GM18873 (cell line): ENCODE measurements at regions not wholly inside any gene's neighbourhood (a gene's known extent, or its start where the extent isn't known, plus 50 kb on each side); places are given as distances from the start of the nearest gene placed in this dataset.
A peak's percentile ranks its signal among the peaks of the same experiment; 100 is the strongest.
"Not testable (repeated sequence)": the region's sequence is repeated elsewhere in the genome, so short reads cannot be mapped to it uniquely, and the experiment has no call there.

Experiments used
- ATAC-seq: cut with Tn5 transposase; IDR thresholded peaks from one replicate; pipeline ENCODE4 v1.9.1; 2021; ENCODE audit warnings: mild to moderate bottlenecking, moderate library complexity, moderate number of reproducible peaks; ENCODE audit not compliant: unreplicated experiment, low FRiP score

- no peak for ATAC-seq
These were observed 548.5 kb upstream of the GRAMD2B start for GRCh38 chr5:125874717-125875116.

DNA sequence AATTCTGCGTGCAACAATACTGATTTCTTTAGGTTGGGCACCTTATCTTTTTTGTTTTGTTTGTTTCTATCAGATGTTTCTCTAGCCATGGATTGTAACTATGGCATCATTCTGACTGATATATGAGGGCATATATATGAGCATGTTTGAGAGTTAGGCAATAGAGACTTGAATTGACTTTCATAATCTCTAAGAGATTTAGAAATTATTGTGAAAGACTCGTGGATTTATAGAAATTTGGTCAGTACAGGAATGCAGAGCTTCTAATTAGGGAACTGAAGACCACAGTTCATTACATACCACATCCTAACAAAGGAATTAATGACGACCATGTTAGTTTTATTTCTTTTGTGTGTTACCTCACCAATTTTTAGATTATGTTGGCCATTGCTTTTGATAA is 546.0 kb upstream of the GRAMD2B start:
- no peak for ATAC-seq

DNA sequence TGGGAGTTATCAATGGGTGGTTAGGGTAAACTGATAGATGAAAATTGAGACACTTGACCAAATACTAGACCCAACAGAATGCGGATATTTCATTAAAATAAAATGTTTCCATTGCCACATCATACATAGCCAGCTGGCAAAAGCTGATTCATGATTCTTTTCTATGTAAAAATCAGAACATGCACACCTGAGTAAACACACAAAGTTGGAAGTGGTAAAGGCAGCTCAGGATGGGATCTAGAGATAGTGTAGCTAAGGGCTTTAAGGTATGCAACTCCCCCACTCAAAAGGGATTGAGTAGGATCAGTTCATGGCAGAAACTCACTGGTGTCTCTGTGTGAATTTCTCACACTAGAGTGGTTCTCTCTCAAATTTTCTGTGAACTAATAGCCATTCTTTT is 541.1 kb upstream of the GRAMD2B start:
- no peak for ATAC-seq

GRCh38 chr5:125883223-125883622 is 540.0 kb upstream of the GRAMD2B start:
- ATAC-seq: no peak

DNA sequence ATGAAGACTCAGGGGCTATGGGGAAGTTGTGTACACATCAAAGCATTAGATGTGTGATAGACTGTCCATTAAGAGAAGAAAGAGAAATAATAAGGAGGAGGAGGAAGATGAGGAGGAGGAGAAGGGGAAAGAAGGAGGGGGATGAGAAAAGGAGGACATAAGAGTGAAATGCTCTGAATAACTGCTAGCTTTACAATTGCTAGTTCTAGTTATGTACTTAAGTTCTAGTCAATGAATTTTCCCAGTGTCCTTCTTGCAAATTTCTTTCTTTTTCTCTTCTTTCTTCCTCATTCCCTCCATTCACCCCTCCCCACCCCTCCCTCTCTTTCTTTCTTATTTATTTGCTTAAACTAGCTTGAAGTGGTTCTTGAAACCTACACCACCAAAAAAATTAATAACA is 534.9 kb upstream of the GRAMD2B start:
- ATAC-seq: no peak

DNA sequence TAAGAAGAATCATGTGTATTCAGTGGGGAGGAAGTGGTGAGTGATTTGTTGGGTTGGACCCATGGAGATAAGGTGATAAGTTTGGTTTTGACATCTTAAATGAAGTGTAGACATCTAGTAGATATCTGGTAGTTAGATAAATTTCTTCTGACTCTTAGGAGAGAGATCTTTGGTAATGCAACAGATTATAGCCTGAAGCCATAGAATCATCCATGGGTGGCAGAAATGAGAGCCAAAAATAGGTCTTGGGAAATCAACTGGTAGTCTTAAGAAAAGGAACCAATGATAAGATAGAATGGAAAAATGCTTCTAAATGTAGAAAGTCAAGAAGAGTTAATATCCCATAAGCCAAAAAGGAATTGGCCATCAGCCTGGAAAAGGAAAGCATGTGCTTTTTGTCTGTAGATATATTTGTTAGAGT is 532.7 kb upstream of the GRAMD2B start:
- ATAC-seq: no peak

GRCh38 chr5:125891061-125891725 is 532.0 kb upstream of the GRAMD2B start:
- no peak for ATAC-seq

DNA sequence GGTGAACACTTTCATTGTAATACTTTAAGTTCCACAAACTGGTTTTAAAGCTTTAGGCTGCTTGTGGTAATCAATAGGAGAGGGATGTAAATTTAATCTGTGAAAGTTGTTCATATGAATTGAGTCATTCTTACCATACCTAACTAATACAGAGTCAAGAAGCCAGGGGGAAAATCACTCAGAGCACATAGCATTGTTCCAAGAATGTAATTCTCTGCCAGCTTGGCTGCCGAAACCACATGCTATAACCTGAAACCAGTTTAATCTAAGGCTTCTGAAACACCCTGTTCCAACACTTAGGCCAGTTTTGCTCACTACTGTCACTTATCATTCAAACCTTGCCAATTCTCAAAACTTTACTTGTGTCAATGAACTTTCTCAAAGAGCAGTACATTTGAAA is 528.8 kb upstream of the GRAMD2B start:
- no peak for ATAC-seq

DNA sequence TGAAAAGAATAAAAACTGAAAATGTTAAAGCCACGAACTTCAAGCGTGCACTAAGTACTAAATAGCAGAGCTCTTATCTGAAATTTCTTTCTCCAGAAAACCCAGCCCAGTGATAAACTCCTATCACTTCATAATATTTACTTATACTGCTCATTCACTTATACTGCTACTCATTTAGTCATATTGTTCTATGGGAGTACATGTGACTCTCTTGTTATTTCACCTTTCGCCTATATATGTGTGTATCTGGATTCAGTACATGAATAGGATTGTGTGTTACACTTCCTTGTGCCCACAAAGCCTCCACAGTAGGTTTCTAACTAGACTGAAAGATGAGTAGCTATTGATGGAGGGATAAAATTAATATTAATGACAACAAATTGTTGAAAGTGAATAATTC is 526.8 kb upstream of the GRAMD2B start:
- no peak for ATAC-seq

DNA sequence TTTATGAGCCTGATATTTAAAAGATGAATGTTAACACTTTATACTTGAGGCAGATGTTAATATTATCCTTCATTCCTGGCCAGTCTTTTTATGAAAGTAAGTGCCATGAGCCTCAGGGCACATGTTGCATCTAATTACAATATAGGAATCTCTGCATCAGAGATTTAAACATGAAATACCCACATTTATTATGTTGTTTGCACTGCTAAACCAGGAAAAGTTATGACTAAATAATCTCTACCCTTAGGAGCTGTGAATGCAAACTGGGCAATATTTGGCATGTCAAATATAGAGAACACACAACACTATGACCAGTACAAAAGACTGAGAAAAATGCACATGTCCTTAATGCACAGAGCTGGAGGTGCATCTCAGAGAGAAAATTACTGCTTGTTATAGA is 526.1 kb upstream of the GRAMD2B start:
- no peak for ATAC-seq

- no peak for ATAC-seq
These were observed 524.3 kb upstream of the GRAMD2B start for GRCh38 chr5:125898851-125899405.

GRCh38 chr5:125912028-125912427 is 511.2 kb upstream of the GRAMD2B start:
- ATAC-seq: no peak

DNA sequence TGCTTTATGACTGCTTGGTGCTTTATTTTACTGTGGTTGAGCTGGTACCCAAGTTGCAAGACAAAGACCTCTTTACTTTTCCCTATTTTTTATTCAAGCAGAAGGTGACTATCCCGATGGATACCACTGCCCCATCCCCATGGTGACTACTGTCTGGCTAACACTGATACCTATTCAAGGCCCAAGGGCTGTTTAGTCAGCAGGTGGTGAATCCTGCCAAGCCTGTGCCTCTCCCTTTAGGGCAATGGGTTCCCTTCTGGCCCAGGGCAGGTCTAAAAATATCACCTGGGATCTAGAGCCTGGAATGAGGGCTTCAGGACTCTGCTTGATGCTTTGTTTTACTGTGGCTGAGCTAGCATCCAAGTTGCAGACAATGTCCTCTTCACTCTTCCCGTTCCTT is 510.0 kb upstream of the GRAMD2B start:
- no peak for ATAC-seq

DNA sequence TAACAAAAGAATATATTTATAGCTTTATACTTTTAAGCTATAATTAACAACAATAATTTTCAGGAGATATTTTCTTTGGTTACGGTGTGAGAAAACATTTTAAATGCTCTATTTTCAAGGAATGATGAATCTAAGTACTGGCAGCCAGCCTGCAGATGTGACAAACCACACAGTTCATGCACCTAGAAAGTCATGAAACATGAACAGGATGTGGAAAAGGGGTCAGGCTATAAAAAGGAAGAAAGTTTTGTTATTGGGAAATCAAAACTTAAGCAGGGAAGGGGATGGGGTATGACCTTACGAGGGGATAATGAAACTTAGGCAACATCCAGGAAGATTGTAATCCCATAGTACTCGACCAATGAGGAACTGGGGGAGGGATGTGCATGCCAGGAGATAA is 508.7 kb upstream of the GRAMD2B start:
- ATAC-seq: no peak

DNA sequence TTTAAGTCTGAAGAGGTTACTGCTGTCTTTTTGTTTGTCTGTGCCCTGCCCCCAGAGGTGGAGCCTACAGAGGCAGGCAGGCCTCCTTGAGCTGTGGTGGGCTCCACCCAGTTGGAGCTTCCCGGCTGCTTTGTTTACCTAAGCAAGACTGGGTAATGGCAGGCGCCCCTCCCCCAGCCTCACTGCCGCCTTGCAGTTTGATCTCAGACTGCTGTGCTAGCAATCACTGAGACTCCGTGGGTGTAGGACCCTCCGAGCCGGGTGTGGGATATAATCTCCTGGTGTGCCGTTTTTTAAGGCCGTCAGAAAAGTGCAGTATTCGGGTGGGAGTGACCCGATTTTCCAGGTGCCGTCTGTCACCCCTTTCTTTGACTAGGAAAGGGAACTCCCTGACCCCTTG is 499.3 kb upstream of the GRAMD2B start:
- ATAC-seq: not testable (repeated sequence)

GRCh38 chr5:125926172-125926571 is 497.0 kb upstream of the GRAMD2B start:
- ATAC-seq: no peak

- no peak for ATAC-seq
These were observed 494.5 kb upstream of the GRAMD2B start for GRCh38 chr5:125928663-125929062.

- ATAC-seq: no peak
These were observed 473.1 kb upstream of the GRAMD2B start for GRCh38 chr5:125950012-125950615.

- peak; percentile 99 for ATAC-seq
These were observed 462.1 kb upstream of the GRAMD2B start for GRCh38 chr5:125961150-125961549.

DNA sequence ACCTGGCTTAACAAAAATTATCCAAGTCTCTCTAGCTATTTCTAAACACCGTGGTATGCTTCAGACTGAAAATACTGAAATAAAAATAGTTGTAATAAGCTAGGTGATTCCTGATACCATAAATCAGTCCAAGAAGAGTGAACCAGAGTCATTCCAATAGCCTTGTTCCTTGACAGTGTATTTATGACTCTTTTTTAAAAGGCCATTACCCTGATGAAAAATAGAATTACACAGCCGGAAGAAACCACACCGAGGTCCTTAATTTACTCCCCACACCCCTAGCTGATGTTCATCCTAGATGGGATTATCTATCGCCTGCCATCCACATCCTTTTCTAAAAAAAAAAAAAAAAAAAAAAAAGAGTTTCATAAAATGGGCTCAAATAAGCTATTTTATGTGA is 457.6 kb upstream of the GRAMD2B start:
- no peak for ATAC-seq

DNA sequence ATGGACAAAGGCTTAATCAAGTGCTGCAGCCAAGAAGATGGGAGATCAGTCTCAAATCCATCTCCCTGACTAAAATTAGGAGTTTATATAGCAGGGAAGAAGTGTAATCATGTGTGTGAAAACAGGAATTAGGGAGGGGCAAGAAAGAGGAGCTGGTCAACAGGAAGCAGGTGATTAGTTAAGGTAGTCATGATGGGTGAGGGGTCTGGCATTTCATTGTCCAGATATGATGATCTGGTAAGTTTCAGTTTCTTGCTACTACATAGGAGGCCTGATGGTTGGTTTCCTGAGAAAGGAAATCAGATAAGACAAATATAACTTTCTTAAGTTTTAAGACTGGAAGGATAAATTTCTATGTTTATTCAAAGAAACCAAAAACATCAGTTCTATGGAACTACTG is 455.6 kb upstream of the GRAMD2B start:
- no peak for ATAC-seq
